GM19395 (cell line): ENCODE measurements at regions not wholly inside any gene's neighbourhood (a gene's known extent, or its start where the extent isn't known, plus 50 kb on each side); places are given as distances from the start of the nearest gene placed in this dataset.

Source experiments
- ATAC-seq: cut with Tn5 transposase; IDR thresholded peaks from one replicate; pipeline ENCODE4 v1.9.1; 2021; ENCODE audit warnings: mild to moderate bottlenecking, moderate library complexity; ENCODE audit not compliant: unreplicated experiment

- no peak for ATAC-seq
These were observed 497.2 kb downstream of the BUD13 start for GRCh38 chr11:116275635-116276034.

GRCh38 chr11:116274521-116274920 is 498.3 kb downstream of the BUD13 start:
- no peak for ATAC-seq

GRCh38 chr11:116272181-116272789 is 500.5 kb downstream of the BUD13 start:
- ATAC-seq = no peak

GRCh38 chr11:116271479-116271878 is 501.3 kb downstream of the BUD13 start:
- no peak for ATAC-seq

GRCh38 chr11:116267146-116267545 is 505.6 kb downstream of the BUD13 start:
- ATAC-seq = no peak

GRCh38 chr11:116263770-116264169 is 509.0 kb downstream of the BUD13 start:
- ATAC-seq = no peak

GRCh38 chr11:116263019-116263418 is 509.8 kb downstream of the BUD13 start:
- ATAC-seq = no peak

- no peak for ATAC-seq
These were observed 510.4 kb downstream of the BUD13 start for GRCh38 chr11:116262370-116262769.

GRCh38 chr11:116261606-116262005 is 511.2 kb downstream of the BUD13 start:
- no peak for ATAC-seq

- no peak for ATAC-seq
These were observed 514.0 kb downstream of the BUD13 start for GRCh38 chr11:116258821-116259220.

GRCh38 chr11:116257883-116258282 is 514.9 kb downstream of the BUD13 start:
- ATAC-seq = no peak

- ATAC-seq = no peak
These were observed 515.7 kb downstream of the BUD13 start for GRCh38 chr11:116257092-116257491.

GRCh38 chr11:116256215-116256614 is 516.6 kb downstream of the BUD13 start:
- no peak for ATAC-seq

GRCh38 chr11:116255321-116255953 is 517.4 kb downstream of the BUD13 start:
- no peak for ATAC-seq

- ATAC-seq = no peak
These were observed 522.6 kb downstream of the BUD13 start for GRCh38 chr11:116250155-116250554.

GRCh38 chr11:116249561-116249960 is 523.2 kb downstream of the BUD13 start:
- ATAC-seq = no peak

GRCh38 chr11:116244889-116245288 is 527.9 kb downstream of the BUD13 start:
- no peak for ATAC-seq

GRCh38 chr11:116244439-116244838 is 528.3 kb downstream of the BUD13 start:
- ATAC-seq = no peak

- no peak for ATAC-seq
These were observed 528.8 kb downstream of the BUD13 start for GRCh38 chr11:116243991-116244390.

GRCh38 chr11:116242006-116242405 is 530.8 kb downstream of the BUD13 start:
- no peak for ATAC-seq

- no peak for ATAC-seq
These were observed 532.1 kb downstream of the BUD13 start for GRCh38 chr11:116240710-116241109.

GRCh38 chr11:116239247-116239646 is 533.5 kb downstream of the BUD13 start:
- no peak for ATAC-seq
